HepG2 (cell line): ENCODE measurements at regions not wholly inside any gene's neighbourhood (a gene's known extent, or its start where the extent isn't known, plus 50 kb on each side); places are given as distances from the start of the nearest gene placed in this dataset.
A peak's percentile ranks its signal among the peaks of the same experiment; 100 is the strongest.

Experiments
- ARID3A ChIP-seq: IDR thresholded peaks from 2 replicates; pipeline ENCODE4 v1.6.1; 2012; ENCODE audit warnings: low read depth, low read length, improper control_type of control experiment
- GTF3A ChIP-seq: sonication (generic); formaldehyde crosslinking; conservative IDR thresholded peaks from 2 replicates; pipeline ENCODE4 v1.4.0; 2020; ENCODE audit warnings: mild to moderate bottlenecking, missing genetic modification reagents
- HHEX ChIP-seq: IDR thresholded peaks from 2 replicates; pipeline ENCODE4 v1.6.1; 2016; ENCODE audit warnings: control low read depth
- KIAA2018 ChIP-seq: sonication (generic); formaldehyde crosslinking; IDR thresholded peaks from 2 replicates; pipeline ENCODE4 v1.5.0; 2020; ENCODE audit warnings: mild to moderate bottlenecking, missing genetic modification reagents, borderline replicate concordance
- NR2F6 ChIP-seq, 2 experiments: IDR thresholded peaks; 2 replicates each; pipeline ENCODE4 v1.6.1; 2016; ENCODE audit warnings: antibody characterized with exemption in 1 of 2, mild to moderate bottlenecking in 1 of 2
- PCBP1 ChIP-seq: fragments of 200-400 bp; formaldehyde crosslinking; IDR thresholded peaks from 2 replicates; pipeline ENCODE4 v1.6.1; 2017; ENCODE audit warnings: mild to moderate bottlenecking, low read depth, low read length, borderline replicate concordance
- RORA ChIP-seq: sonication (generic); formaldehyde crosslinking; IDR thresholded peaks from 2 replicates; pipeline ENCODE4 v1.5.0; 2020; ENCODE audit warnings: mild to moderate bottlenecking, missing genetic modification reagents, moderate library complexity
- SOX13 ChIP-seq, 3 experiments: fragments of 450-650 bp in 1 of 3; sonication (generic) in 1 of 3; formaldehyde crosslinking in 1 of 3; IDR thresholded peaks in 2 of 3; conservative IDR thresholded peaks in 1 of 3; 2 replicates each; pipeline versions ENCODE4 v1.5.0 to v1.6.1; 2016 to 2020; ENCODE audit warnings: antibody characterized with exemption in 1 of 3, mild to moderate bottlenecking in 1 of 3, missing compliant biosample characterization in 1 of 3, missing genetic modification reagents in 1 of 3, moderate library complexity in 1 of 3
- ZNF10 ChIP-seq: sonication (generic); formaldehyde crosslinking; IDR thresholded peaks from 2 replicates; pipeline ENCODE4 v1.4.0; 2020; ENCODE audit warnings: mild to moderate bottlenecking, low read depth, missing genetic modification reagents, borderline replicate concordance
- ZNF264 ChIP-seq: sonication (generic); formaldehyde crosslinking; IDR thresholded peaks from 2 replicates; pipeline ENCODE4 v1.4.0; 2020; ENCODE audit warnings: missing genetic modification reagents
- ZNF276 ChIP-seq: sonication (generic); formaldehyde crosslinking; IDR thresholded peaks from 2 replicates; pipeline ENCODE4 v1.4.0; 2020; ENCODE audit warnings: mild to moderate bottlenecking, low read depth, missing genetic modification reagents
- ZNF280D ChIP-seq: sonication (generic); formaldehyde crosslinking; IDR thresholded peaks from 2 replicates; pipeline ENCODE4 v1.5.1; 2020; ENCODE audit warnings: mild to moderate bottlenecking, missing genetic modification reagents
- ZSCAN20 ChIP-seq: sonication (generic); formaldehyde crosslinking; IDR thresholded peaks from 2 replicates; pipeline ENCODE4 v1.4.0; 2020; ENCODE audit warnings: missing genetic modification reagents, mild to moderate bottlenecking, borderline replicate concordance

GRCh38 chr7:85765698-85766298 lies 578.9 kb upstream of the SEMA3D start (continued):
- peak; percentile 45; the same call in 1 of the 2 replicates for TF ChIP-seq NR2F6 (IDR thresholded peaks at IDR 0.05)
- no peak for TF ChIP-seq NR2F6 (CRISPR knock-in tag; IDR thresholded peaks at IDR 0.05)
- no peak for TF ChIP-seq GTF3A
- TF ChIP-seq HHEX (CRISPR knock-in tag) = 0 out of 2 replicates have a peak, but pooled peaks have one; percentile 37
- TF ChIP-seq SOX13 (IDR thresholded peaks at IDR 0.05) = no peak
- 0 out of 4 replicates have a peak, but pooled peaks of 1 of the 2 experiments have one; percentile 4 for TF ChIP-seq SOX13 (CRISPR knock-in tag; conservative IDR thresholded peaks at IDR 0.05 in 1 of 2, IDR thresholded peaks at IDR 0.05 in 1 of 2)
- TF ChIP-seq KIAA2018 (CRISPR knock-in tag) = no peak
- no peak for TF ChIP-seq RORA (CRISPR knock-in tag)
- TF ChIP-seq ARID3A = no peak
- TF ChIP-seq ZNF10 = no peak
- no peak for TF ChIP-seq ZNF280D (CRISPR knock-in tag)
- TF ChIP-seq ZNF264 (CRISPR knock-in tag) = no peak
- no peak for TF ChIP-seq ZNF276 (CRISPR knock-in tag)
- no peak for TF ChIP-seq PCBP1
- no peak for TF ChIP-seq ZSCAN20 (CRISPR knock-in tag)
